WTC11 (cell line): ENCODE measurements at regions not wholly inside any gene's neighbourhood (a gene's known extent, or its start where the extent isn't known, plus 50 kb on each side); places are given as distances from the start of the nearest gene placed in this dataset.

Experiments
- ATAC-seq: fragments of 200-7000 bp; cut with Tn5 transposase; 2 replicates; pipeline ENCODE4 v1.10.0; 2021; ENCODE audit warnings: mild to moderate bottlenecking, moderate library complexity
- CTCF ChIA-PET: fragments of 300-600 bp; sonication (Branson Sonifier 250); formaldehyde crosslinking; loops from one replicate; lab custom pipeline; 2021; ENCODE audit warnings: antibody characterized with exemption; lab: Charles Lee
- POLR2A ChIA-PET: fragments of 350-600 bp; sonication (Branson Sonifier 250); formaldehyde crosslinking; loops from one replicate; lab custom pipeline; 2021; ENCODE audit warnings: antibody characterized with exemption; lab: Charles Lee
- DNase-seq: peaks from one replicate; pipeline ENCODE4 v3.0.0; 2021; ENCODE audit warnings: low spot score
- H3K27ac Mint-ChIP-seq: 2 replicates; pipeline ENCODE4 v1.8.0; 2021; ENCODE audit warnings: mixed read lengths
- H3K27me3 Mint-ChIP-seq: 2 replicates; pipeline ENCODE4 v1.8.0; 2021; ENCODE audit warnings: low read depth, mild to moderate bottlenecking, moderate library complexity, mixed read lengths
- H3K36me3 Mint-ChIP-seq: 2 replicates; pipeline ENCODE4 v1.8.0; 2021; ENCODE audit warnings: mixed read lengths
- H3K4me1 Mint-ChIP-seq: 2 replicates; pipeline ENCODE4 v1.8.0; 2022; ENCODE audit warnings: mixed read lengths
- H3K4me3 Mint-ChIP-seq: 2 replicates; pipeline ENCODE4 v1.8.0; 2021; ENCODE audit warnings: mild to moderate bottlenecking, moderate library complexity, mixed read lengths
- H3K9me3 Mint-ChIP-seq: 2 replicates; pipeline ENCODE4 v1.8.0; 2021; ENCODE audit warnings: mixed read lengths
- FOXP1 ChIP-seq: sonication (generic); formaldehyde crosslinking; IDR thresholded peaks from 2 replicates; pipeline ENCODE4 v1.8.0; 2022; ENCODE audit warnings: missing genetic modification reagents, mild to moderate bottlenecking, moderate library complexity, borderline replicate concordance
- ZNF671 ChIP-seq: fragments of 250-450 bp; sonication (Bioruptor Pico); IDR thresholded peaks from 2 replicates; pipeline ENCODE4 v1.8.0; 2021; ENCODE audit warnings: mild to moderate bottlenecking
- TF ChIP-seq, protein P1 (sequence below): fragments of 250-450 bp; sonication (Bioruptor Pico); IDR thresholded peaks from 2 replicates; pipeline ENCODE4 v1.9.0; 2021; ENCODE audit warnings: mild to moderate bottlenecking
- TF ChIP-seq, protein P2 (sequence below): sonication (generic); formaldehyde crosslinking; IDR thresholded peaks from 2 replicates; pipeline ENCODE4 v1.8.1; 2022; ENCODE audit warnings: low read depth, mild to moderate bottlenecking, moderate library complexity, missing genetic modification reagents, borderline replicate concordance
- TF ChIP-seq, protein P3 (sequence below): sonication (generic); formaldehyde crosslinking; IDR thresholded peaks from 2 replicates; pipeline ENCODE4 v1.8.0; 2022; ENCODE audit warnings: missing genetic modification reagents
- TF ChIP-seq, protein P4 (sequence below): sonication (generic); formaldehyde crosslinking; IDR thresholded peaks from 2 replicates; pipeline ENCODE4 v1.8.0; 2023; ENCODE audit warnings: mild to moderate bottlenecking, missing genetic modification reagents
- TF ChIP-seq, protein P5 (sequence below): sonication (generic); formaldehyde crosslinking; IDR thresholded peaks from 2 replicates; pipeline ENCODE4 v1.8.1; 2023; ENCODE audit warnings: mild to moderate bottlenecking, missing genetic modification reagents, moderate library complexity

DNA sequence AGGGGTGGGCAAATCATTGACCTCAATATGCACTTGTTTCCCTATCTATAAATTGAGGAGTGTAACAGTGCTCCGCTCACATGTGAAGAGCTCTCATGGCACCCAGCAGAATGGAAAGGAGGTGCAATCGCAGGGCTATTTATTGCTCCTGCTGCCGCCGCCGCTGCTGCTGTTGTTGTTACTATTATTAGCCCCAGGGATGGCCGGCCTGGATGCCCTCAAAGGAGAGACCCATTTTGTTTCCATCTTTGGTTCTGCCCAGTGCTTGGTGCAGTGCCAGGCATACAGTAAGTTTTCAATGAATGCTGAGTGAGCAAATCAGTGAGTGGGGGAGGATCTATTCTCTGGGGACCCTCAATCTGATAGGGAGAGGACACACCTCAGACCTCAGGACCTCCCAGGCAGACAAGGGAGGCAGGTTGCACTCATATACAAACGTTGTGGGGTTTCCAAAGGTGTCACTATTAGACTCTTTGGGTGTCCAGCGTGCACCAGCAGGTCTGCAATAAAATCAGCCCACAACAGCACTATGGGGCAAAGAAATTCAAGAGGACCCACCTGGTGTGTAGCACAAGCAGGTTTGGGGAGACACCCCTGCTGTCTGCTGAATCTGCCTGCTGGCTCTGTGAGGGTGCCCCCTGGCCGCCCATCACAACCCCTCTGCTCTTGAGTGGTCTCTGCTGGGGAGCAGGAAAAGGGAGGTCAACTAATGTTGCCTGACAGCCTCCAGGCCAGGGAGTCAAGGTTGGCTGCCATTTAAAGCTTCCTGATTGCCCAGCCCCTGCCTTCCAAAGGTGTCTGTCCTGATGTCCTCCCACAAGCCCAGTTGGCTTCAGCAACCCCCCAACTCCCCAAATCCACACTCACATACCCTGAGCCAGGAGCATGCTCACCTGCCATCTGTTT, 136.3 kb downstream of the ACTL8 start:
- ATAC-seq: no peak
- Mint-ChIP-seq H3K4me3 (no peak overlapping the region), H3K27me3 (peaks cover 20% of the 10 kb centered on the region), H3K9me3 (no peaks in the 10 kb centered on the region), H3K36me3 (no peaks in the 10 kb centered on the region), H3K4me1 (no peaks in the 10 kb centered on the region), H3K27ac (no peak overlapping the region)
- ChIA-PET CTCF (no interaction called here), POLR2A (no interaction called here)
- no peak for DNase-seq
- TF ChIP-seq, protein P1, sequence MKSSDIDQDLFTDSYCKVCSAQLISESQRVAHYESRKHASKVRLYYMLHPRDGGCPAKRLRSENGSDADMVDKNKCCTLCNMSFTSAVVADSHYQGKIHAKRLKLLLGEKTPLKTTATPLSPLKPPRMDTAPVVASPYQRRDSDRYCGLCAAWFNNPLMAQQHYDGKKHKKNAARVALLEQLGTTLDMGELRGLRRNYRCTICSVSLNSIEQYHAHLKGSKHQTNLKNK (CRISPR knock-in tag): no peak
- TF ChIP-seq, protein P2, sequence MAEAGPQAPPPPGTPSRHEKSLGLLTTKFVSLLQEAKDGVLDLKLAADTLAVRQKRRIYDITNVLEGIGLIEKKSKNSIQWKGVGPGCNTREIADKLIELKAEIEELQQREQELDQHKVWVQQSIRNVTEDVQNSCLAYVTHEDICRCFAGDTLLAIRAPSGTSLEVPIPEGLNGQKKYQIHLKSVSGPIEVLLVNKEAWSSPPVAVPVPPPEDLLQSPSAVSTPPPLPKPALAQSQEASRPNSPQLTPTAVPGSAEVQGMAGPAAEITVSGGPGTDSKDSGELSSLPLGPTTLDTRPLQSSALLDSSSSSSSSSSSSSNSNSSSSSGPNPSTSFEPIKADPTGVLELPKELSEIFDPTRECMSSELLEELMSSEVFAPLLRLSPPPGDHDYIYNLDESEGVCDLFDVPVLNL: no peak
- TF ChIP-seq, protein P3, sequence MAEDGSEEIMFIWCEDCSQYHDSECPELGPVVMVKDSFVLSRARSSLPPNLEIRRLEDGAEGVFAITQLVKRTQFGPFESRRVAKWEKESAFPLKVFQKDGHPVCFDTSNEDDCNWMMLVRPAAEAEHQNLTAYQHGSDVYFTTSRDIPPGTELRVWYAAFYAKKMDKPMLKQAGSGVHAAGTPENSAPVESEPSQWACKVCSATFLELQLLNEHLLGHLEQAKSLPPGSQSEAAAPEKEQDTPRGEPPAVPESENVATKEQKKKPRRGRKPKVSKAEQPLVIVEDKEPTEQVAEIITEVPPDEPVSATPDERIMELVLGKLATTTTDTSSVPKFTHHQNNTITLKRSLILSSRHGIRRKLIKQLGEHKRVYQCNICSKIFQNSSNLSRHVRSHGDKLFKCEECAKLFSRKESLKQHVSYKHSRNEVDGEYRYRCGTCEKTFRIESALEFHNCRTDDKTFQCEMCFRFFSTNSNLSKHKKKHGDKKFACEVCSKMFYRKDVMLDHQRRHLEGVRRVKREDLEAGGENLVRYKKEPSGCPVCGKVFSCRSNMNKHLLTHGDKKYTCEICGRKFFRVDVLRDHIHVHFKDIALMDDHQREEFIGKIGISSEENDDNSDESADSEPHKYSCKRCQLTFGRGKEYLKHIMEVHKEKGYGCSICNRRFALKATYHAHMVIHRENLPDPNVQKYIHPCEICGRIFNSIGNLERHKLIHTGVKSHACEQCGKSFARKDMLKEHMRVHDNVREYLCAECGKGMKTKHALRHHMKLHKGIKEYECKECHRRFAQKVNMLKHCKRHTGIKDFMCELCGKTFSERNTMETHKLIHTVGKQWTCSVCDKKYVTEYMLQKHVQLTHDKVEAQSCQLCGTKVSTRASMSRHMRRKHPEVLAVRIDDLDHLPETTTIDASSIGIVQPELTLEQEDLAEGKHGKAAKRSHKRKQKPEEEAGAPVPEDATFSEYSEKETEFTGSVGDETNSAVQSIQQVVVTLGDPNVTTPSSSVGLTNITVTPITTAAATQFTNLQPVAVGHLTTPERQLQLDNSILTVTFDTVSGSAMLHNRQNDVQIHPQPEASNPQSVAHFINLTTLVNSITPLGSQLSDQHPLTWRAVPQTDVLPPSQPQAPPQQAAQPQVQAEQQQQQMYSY (CRISPR knock-in tag): no peak

DNA sequence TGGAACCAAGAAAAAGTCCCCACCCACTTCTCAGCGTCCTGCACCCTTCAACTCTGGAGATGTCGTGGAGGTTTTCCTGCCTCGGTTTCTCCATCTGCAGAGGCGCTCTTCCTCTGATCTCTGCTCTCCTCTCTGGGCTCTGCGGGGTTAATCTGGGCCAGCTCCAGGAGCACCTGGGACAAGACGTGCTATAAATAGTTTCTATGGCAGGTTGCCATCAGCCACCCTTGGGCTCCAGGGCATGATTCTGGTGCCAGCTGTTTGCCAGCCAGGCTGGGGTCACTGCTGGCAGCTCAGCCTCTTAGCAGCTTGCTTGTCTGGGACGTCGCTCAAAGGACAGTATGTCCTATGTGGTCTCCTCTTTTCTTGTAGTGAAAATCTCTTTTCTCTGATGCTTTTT, 137.1 kb downstream of the ACTL8 start:
- ChIA-PET POLR2A (no interaction called here), CTCF (no interaction called here)
- no peaks in the 10 kb centered on the region for H3K36me3 Mint-ChIP-seq
- no peak for ATAC-seq
- peaks cover 20% of the 10 kb centered on the region for H3K27me3 Mint-ChIP-seq
- TF ChIP-seq ZNF671 (no peak), FOXP1 (no peak)
- TF ChIP-seq, protein P4, sequence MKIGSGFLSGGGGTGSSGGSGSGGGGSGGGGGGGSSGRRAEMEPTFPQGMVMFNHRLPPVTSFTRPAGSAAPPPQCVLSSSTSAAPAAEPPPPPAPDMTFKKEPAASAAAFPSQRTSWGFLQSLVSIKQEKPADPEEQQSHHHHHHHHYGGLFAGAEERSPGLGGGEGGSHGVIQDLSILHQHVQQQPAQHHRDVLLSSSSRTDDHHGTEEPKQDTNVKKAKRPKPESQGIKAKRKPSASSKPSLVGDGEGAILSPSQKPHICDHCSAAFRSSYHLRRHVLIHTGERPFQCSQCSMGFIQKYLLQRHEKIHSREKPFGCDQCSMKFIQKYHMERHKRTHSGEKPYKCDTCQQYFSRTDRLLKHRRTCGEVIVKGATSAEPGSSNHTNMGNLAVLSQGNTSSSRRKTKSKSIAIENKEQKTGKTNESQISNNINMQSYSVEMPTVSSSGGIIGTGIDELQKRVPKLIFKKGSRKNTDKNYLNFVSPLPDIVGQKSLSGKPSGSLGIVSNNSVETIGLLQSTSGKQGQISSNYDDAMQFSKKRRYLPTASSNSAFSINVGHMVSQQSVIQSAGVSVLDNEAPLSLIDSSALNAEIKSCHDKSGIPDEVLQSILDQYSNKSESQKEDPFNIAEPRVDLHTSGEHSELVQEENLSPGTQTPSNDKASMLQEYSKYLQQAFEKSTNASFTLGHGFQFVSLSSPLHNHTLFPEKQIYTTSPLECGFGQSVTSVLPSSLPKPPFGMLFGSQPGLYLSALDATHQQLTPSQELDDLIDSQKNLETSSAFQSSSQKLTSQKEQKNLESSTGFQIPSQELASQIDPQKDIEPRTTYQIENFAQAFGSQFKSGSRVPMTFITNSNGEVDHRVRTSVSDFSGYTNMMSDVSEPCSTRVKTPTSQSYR: no peak
- H3K9me3 Mint-ChIP-seq: no peaks in the 10 kb centered on the region
- H3K4me1 Mint-ChIP-seq: no peaks in the 10 kb centered on the region
- DNase-seq: no peak
- no peak overlapping the region for H3K27ac Mint-ChIP-seq
- H3K4me3 Mint-ChIP-seq: no peak overlapping the region

DNA sequence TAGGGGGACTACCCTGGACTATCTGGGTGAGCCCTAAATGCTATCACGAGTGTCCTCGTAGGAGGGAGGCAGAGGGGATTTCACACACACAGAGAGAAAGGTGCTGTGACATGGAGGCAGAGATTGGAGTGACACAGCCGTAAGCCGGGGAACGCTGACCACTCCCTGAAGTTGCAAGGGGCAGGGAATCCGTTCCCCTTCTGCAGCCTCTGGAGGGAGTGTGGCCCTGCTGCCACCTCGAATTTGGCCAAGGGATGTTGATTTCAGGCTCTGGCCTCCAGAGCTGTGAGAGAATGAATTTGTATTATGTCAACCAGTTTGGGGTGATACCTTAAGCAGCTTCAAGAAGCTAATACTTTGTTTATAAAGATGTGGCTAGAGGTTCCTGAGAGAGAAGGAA, 137.7 kb downstream of the ACTL8 start:
- Mint-ChIP-seq H3K27ac (no peak overlapping the region), H3K4me1 (no peaks in the 10 kb centered on the region), H3K27me3 (peaks cover 20% of the 10 kb centered on the region), H3K4me3 (no peak overlapping the region), H3K36me3 (no peaks in the 10 kb centered on the region), H3K9me3 (no peaks in the 10 kb centered on the region)
- ATAC-seq: no peak
- POLR2A ChIA-PET: no interaction called here
- TF ChIP-seq, protein P5, sequence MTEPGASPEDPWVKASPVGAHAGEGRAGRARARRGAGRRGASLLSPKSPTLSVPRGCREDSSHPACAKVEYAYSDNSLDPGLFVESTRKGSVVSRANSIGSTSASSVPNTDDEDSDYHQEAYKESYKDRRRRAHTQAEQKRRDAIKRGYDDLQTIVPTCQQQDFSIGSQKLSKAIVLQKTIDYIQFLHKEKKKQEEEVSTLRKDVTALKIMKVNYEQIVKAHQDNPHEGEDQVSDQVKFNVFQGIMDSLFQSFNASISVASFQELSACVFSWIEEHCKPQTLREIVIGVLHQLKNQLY (CRISPR knock-in tag): no peak
- TF ChIP-seq, all 79 proteins: peak for 0
- CTCF ChIA-PET: interaction anchor here (0.7 to 2.4 kb wide), 3 partner anchors 17 to 689 kb away, joined by 3 to 9 read pairs (median 7); no protein-coding TSS in a partner anchor
- no peak for DNase-seq
